GM23338 (cell line): ENCODE measurements at regions not wholly inside any gene's neighbourhood (a gene's known extent, or its start where the extent isn't known, plus 50 kb on each side); places are given as distances from the start of the nearest gene placed in this dataset.

Experiments
- ATAC-seq: fragments of 200-7000 bp; cut with Tn5 transposase; 3 replicates; pipeline ENCODE4 v1.9.1; 2020
- DNase-seq: peaks from one replicate; pipeline ENCODE4 v3.0.0-alpha.2; 2015; ENCODE audit warnings: low spot score
- H2AFZ ChIP-seq: fragments of 200-600 bp; sonication (generic); 2 replicates; pipeline ENCODE4 v1.8.0; 2016; ENCODE audit warnings: antibody characterized with exemption, mild to moderate bottlenecking, moderate library complexity
- H3F3A ChIP-seq: fragments of 200-600 bp; sonication (generic); replicated peaks from 2 replicates; pipeline ENCODE4 v1.8.0; 2017; ENCODE audit warnings: antibody characterized with exemption, mixed run types, low read depth
- H3K27ac ChIP-seq: fragments of 200-600 bp; sonication (generic); 2 replicates; pipeline ENCODE4 v1.6.1; 2016; ENCODE audit warnings: low read depth
- H3K27me3 ChIP-seq: fragments of 200-600 bp; sonication (generic); 2 replicates; pipeline ENCODE4 v1.8.0; 2016; ENCODE audit warnings: mild to moderate bottlenecking, mixed run types, moderate library complexity; ENCODE audit not compliant: insufficient read depth
- H3K36me3 ChIP-seq: fragments of 200-600 bp; sonication (generic); 2 replicates; pipeline ENCODE4 v1.8.0; 2016; ENCODE audit warnings: mild to moderate bottlenecking; ENCODE audit not compliant: insufficient read depth
- H3K4me1 ChIP-seq: fragments of 200-600 bp; sonication (generic); 2 replicates; pipeline ENCODE4 v1.8.0; 2016; ENCODE audit warnings: mild to moderate bottlenecking, moderate library complexity; ENCODE audit not compliant: insufficient read depth
- H3K4me2 ChIP-seq: fragments of 200-600 bp; sonication (generic); 2 replicates; pipeline ENCODE4 v1.7.1; 2017; ENCODE audit warnings: mixed run types
- H3K4me3 ChIP-seq: fragments of 200-600 bp; sonication (generic); 2 replicates; pipeline ENCODE4 v1.6.1; 2016; ENCODE audit warnings: mixed run types
- H3K79me2 ChIP-seq: fragments of 200-600 bp; sonication (generic); replicated peaks from 2 replicates; pipeline ENCODE4 v1.8.0; 2017; ENCODE audit warnings: mild to moderate bottlenecking; ENCODE audit not compliant: insufficient read depth
- H3K9me2 ChIP-seq: fragments of 200-600 bp; sonication (generic); 2 replicates; pipeline ENCODE4 v1.8.0; 2017; ENCODE audit not compliant: insufficient read depth
- H4K20me1 ChIP-seq: fragments of 200-600 bp; sonication (generic); replicated peaks from 2 replicates; pipeline ENCODE4 v1.8.0; 2017; ENCODE audit warnings: mild to moderate bottlenecking; ENCODE audit not compliant: insufficient read depth
- H3K27ac Mint-ChIP-seq: 2 replicates; pipeline ENCODE4 v1.8.0; 2020; ENCODE audit warnings: inconsistent platforms, mild to moderate bottlenecking, moderate library complexity, mixed read lengths
- H3K27me3 Mint-ChIP-seq: 3 replicates; pipeline ENCODE4 v1.8.0; 2022; ENCODE audit warnings: low read depth, mild to moderate bottlenecking, moderate library complexity, mixed read lengths, inconsistent platforms; ENCODE audit not compliant: insufficient read depth, poor library complexity
- H3K36me3 Mint-ChIP-seq: 3 replicates; pipeline ENCODE4 v1.8.0; 2021; ENCODE audit warnings: low read depth, mild to moderate bottlenecking, inconsistent platforms, moderate library complexity, mixed read lengths
- H3K4me1 Mint-ChIP-seq: 3 replicates; pipeline ENCODE4 v1.8.0; 2020; ENCODE audit warnings: mild to moderate bottlenecking, inconsistent platforms, mixed read lengths
- H3K4me3 Mint-ChIP-seq: 3 replicates; pipeline ENCODE4 v1.8.0; 2021; ENCODE audit warnings: moderate library complexity, mild to moderate bottlenecking, inconsistent platforms, mixed read lengths
- H3K9me3 Mint-ChIP-seq: 3 replicates; pipeline ENCODE4 v1.8.0; 2020; ENCODE audit warnings: moderate library complexity, mild to moderate bottlenecking, inconsistent platforms, mixed read lengths
- CREB1 ChIP-seq: fragments of 250-450 bp; sonication (Bioruptor Pico); IDR thresholded peaks from 2 replicates; pipeline ENCODE4 v1.5.0; 2020; ENCODE audit warnings: low read depth, mild to moderate bottlenecking, moderate library complexity
- CTCF ChIP-seq, 2 experiments: fragments of 200-600 bp in 1 of 2; sonication (generic) in 1 of 2; conservative IDR thresholded peaks; 2 replicates each; pipeline versions ENCODE4 v1.5.1 to v1.6.1; 2016 to 2017; ENCODE audit warnings: antibody characterized with exemption in 2 of 2, low read depth in 2 of 2, mild to moderate bottlenecking in 2 of 2, moderate library complexity in 1 of 2
- ETS1 ChIP-seq: IDR thresholded peaks from 2 replicates; pipeline ENCODE4 v1.6.1; 2016; ENCODE audit warnings: antibody characterized with exemption
- EZH2 ChIP-seq: fragments of 200-600 bp; sonication (generic); IDR thresholded peaks from one replicate; pipeline ENCODE4 v1.8.0; 2017; ENCODE audit warnings: antibody characterized with exemption, mild to moderate bottlenecking, low read depth; ENCODE audit not compliant: unreplicated experiment
- NANOG ChIP-seq: IDR thresholded peaks from 2 replicates; pipeline ENCODE4 v1.6.1; 2016; ENCODE audit warnings: antibody characterized with exemption, borderline replicate concordance
- POLR2AphosphoS5 ChIP-seq: IDR thresholded peaks from 2 replicates; pipeline ENCODE4 v1.6.1; 2016; ENCODE audit warnings: antibody characterized with exemption, low read depth
- REST ChIP-seq: IDR thresholded peaks from one replicate; pipeline ENCODE4 v1.6.1; 2018; ENCODE audit warnings: antibody characterized with exemption; ENCODE audit not compliant: unreplicated experiment
- ZNF114 ChIP-seq: fragments of 250-450 bp; sonication (Bioruptor Pico); IDR thresholded peaks from 2 replicates; pipeline ENCODE4 v1.5.0; 2020; ENCODE audit warnings: mild to moderate bottlenecking, moderate library complexity
- ZNF331 ChIP-seq: fragments of 250-450 bp; sonication (Bioruptor Pico); IDR thresholded peaks from 2 replicates; pipeline ENCODE4 v1.5.0; 2020; ENCODE audit warnings: low read depth, mild to moderate bottlenecking, moderate library complexity
- ZNF462 ChIP-seq: fragments of 250-450 bp; sonication (Bioruptor Pico); IDR thresholded peaks from 2 replicates; pipeline ENCODE4 v1.5.0; 2020; ENCODE audit warnings: mild to moderate bottlenecking, moderate library complexity

- TF ChIP-seq ZNF462 (CRISPR knock-in tag) (no peak), ZNF114 (CRISPR knock-in tag) (no peak), ETS1 (no peak)
These were observed 244.3 kb upstream of the NFE2L3 start (continued) for GRCh38 chr7:25907731-25908130.

- no peaks in the 10 kb centered on the region for H3K36me3 ChIP-seq
- no peak overlapping the region for H3K4me2 ChIP-seq
- no peak overlapping the region for H3K27ac ChIP-seq
- H3K27ac Mint-ChIP-seq, result no peak overlapping the region
- H3K36me3 Mint-ChIP-seq, result no peaks in the 10 kb centered on the region
- H4K20me1 ChIP-seq, result no peaks in the 10 kb centered on the region
- no peaks in the 10 kb centered on the region for H3K79me2 ChIP-seq
- peaks cover 2% of the 10 kb centered on the region for H3K27me3 Mint-ChIP-seq
- H3K4me3 ChIP-seq, result no peak overlapping the region
- H3K4me3 Mint-ChIP-seq, result no peak overlapping the region
- peaks cover 26% of the 10 kb centered on the region for H3K4me1 Mint-ChIP-seq
- no peak for ATAC-seq
- no peak overlapping the region; the same call in 1 of the 2 replicates for H2AFZ ChIP-seq
- no peaks in the 10 kb centered on the region for H3F3A ChIP-seq
- H3K9me2 ChIP-seq, result no peaks in the 10 kb centered on the region
- H3K9me3 Mint-ChIP-seq, result no peaks in the 10 kb centered on the region; the same call in 2 of the 3 replicates
- DNase-seq, result no peak
- H3K4me1 ChIP-seq, result peaks cover 14% of the 10 kb centered on the region
- no peaks in the 10 kb centered on the region for H3K27me3 ChIP-seq
- no peak for TF ChIP-seq REST
- TF ChIP-seq NANOG, result no peak
- no peak for TF ChIP-seq EZH2
- TF ChIP-seq POLR2AphosphoS5, result no peak
- TF ChIP-seq ZNF331 (CRISPR knock-in tag), result no peak
- TF ChIP-seq CTCF (conservative IDR thresholded peaks at IDR 0.05; ENCODE audit: low read depth in 2 of 2), result no peak
- no peak for TF ChIP-seq CREB1 (CRISPR knock-in tag)
These were observed 243.6 kb upstream of the NFE2L3 start for GRCh38 chr7:25908154-25908949.
